ENCODE measurements at regions not wholly inside any gene's neighbourhood (a gene's known extent, or its start where the extent isn't known, plus 50 kb on each side); places are given as distances from the start of the nearest gene placed in this dataset.
"Not testable (repeated sequence)": the region's sequence is repeated elsewhere in the genome, so short reads cannot be mapped to it uniquely, and the experiment has no call there.

DNA sequence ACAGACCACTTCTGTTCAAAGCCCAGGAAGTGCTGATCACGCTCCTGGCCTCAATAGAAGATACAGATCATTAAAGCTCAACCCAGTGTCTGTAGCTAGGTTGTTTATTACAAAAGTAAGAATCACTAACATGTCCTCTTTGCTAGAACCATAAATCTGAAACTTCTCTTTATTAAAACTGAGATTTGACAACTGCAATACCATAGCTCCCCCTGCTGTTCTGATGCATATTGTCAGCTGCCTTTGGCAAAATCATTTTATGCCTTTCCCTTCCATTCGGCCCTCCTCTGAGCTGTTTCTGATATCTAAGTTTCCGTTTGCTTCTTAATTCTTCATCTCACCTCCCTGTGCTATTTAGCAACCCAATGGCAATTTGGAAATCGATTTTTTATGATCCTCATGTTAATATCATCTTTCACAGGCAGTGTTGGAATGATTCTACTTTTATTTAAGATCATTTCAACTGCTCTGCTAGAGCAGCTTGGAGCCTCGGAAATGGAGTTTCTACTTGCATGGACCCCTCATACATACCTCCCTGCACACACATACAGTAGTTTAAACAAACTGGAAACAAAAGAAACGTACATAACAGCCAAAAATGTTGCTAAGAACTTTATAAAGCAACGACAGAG is 998.8 kb downstream of the MAT2B start:
- DNase-seq (ENCODE audit: low read depth in 2 of 2) = no peak

DNA sequence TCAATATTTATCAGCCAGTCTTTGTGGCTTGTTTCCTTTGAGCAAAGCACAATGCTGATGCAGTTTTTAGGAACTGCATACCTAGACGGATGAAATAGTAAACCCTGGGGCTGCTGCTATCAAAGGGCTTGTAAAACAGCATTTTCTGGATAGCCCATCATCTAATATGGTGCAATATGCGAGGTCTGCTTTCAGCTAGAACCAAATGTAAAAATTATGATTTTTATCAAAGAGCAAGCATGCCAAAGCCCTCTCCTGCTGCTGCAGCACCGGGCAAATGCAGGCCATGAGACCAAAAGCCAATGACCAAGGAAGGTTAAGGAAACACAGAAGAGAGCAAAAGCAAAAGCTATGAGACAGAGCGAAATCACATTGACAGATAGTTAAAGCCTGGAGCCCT is 1000.4 kb downstream of the MAT2B start:
- no peak for DNase-seq (ENCODE audit: low read depth in 2 of 2)

DNA sequence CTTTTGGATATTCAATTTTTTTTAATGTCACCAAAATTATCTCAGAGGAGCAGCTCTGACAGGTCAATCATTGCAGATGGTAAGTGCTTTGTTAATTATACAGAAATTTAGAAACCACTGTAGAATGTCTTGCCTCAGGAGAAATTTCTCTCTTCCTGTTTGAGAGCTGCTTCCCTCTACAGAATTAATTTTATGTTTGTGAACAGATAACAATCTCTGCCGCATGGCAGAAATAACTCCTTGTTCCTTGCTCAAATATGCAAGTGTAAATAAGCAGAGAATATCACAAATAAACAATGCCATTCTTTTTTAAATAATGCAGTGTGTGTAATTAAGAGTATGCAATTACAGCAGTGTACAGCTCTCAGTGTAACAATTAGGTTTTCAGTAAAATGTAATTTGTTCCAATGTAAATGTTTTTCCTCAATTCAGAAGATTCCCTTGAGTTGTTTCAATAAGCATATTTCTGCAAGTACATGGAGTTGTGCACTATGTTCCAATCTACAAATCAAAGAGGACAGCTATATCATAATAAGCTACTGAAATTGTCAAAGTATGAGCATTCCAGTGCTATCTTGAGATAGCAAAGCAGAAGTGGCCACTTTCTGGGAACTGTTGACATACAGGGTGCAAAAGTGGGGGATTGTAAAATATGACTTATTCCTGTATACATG is 1012.8 kb downstream of the MAT2B start:
- DNase-seq (ENCODE audit: low read depth in 2 of 2) = no peak

DNA sequence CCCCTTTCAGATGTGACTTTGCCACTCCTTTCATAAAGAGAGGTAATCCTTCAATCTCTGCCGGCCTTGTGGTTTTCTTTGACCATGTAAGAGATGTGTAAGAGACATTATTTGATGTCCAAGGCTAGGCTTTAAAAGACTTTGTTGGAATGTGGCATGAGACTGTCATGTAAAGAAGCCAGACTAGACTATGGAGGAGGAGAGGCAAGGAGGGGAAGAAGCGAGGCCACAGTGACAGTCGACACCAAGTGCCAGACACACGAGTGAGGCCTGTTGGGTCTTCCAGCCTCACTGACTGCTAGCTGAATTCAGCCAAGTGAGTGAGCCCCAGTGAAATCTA is 1013.3 kb downstream of the MAT2B start:
- DNase-seq (ENCODE audit: low read depth in 2 of 2) = no peak

DNA sequence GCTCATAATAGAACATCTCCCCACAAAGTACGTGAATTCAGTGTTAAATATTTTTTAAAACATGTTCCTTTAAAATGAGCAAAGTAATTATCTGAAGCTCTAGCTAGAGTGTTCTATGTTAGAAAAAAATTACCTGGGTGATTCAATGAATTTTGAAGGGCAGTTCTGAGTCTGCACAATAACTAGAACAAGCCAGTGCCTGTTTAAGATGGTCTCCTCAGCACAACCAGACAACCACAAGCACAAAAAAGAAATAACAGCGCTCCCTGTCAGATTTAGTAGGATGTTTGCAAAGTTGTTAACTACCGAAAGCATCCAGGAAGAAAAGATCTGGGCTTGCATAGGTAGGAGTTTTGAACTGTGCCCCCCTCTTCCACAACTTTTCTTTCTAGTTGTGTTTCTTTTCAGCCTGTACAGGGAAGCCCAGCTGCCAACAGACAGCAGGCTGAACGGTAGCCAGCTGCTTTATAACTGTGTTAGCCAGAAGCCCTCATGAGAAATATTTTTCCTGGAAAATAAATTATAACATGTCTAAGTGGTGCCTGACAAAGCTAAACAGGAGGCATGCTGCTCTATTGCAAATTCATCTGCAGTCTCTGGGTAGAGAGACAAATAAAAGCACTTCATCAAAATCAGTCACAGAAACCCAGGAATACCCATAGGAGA is 1026.9 kb downstream of the MAT2B start:
- DNase-seq (ENCODE audit: low read depth in 2 of 2) = no peak

DNA sequence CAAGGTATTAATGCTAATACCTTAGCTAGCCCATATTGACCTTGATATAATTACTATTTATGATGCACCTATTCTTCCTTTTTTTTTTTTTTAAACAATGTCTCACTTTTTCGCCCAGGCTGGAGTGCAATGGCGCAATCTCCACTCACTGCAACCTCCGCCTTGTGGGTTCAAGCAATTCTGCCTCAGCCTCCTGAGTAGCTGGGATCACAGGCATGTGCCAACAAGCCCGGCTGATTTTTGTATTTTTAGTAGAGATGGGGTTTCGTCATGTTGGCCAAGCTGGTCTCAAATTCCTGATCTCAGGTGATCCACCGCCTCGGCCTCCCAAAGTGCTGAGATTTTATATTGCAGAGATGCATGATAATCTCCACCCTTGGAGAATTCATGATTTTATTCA is 1028.0 kb downstream of the MAT2B start:
- not testable (repeated sequence) for DNase-seq (ENCODE audit: low read depth in 2 of 2)

DNA sequence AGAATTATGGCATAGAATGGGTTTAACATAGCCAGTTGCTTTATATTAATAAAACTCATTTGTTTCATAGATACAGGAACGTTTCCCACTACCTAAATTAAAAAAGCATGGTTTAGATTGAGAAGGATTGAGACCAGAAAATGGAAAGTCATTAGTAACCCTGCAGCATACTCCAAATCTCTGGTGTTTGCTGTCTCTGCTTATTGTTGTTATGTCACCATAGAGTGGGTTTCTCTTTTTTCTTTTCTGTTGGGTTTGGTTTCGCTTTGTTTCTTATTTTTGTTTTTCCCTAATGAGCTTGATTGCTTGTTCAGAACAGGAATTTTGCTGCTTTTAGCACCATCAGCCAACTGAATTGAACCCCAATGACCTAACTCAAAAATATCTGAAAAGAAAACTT is 1034.8 kb downstream of the MAT2B start:
- DNase-seq (ENCODE audit: low read depth in 2 of 2) = no peak

DNA sequence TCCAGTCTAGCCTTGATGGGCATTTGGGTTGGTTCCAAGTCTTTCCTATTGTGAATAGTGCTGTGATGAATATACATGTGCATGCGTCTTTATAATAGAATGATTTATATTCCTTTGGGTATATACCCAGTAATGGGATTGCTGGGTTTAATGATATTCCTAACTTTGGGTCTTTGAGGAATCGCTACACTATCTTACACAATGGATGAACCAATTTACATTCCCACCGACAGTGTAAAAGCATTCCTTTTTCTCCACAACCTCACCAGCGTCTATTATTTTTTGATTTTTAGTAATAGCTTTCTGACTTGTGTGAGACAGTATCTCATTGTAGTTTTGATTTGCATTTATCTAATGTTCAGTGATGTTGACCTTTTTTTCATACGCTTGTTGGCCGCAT is 1040.1 kb downstream of the MAT2B start:
- no peak for DNase-seq (ENCODE audit: low read depth in 2 of 2)

DNA sequence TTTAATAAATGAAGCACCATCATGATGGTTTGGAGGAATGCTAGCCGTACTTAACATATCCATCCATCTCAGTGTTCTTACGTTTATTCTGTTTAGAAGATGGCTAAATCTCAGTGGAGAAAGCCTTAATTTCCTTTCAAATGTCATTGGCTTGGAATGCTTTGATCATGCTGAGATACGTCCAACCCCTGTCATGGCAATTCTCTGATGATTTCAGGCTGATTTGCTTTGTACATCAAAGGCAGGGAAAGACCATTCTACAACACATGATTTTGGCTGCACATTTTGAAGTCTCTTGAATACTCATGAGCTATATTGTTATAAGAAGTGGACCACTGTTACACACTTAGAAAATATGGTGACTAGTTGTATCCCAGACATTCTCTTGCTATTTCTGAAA is 1048.4 kb downstream of the MAT2B start:
- no peak for DNase-seq (ENCODE audit: low read depth in 2 of 2)

DNA sequence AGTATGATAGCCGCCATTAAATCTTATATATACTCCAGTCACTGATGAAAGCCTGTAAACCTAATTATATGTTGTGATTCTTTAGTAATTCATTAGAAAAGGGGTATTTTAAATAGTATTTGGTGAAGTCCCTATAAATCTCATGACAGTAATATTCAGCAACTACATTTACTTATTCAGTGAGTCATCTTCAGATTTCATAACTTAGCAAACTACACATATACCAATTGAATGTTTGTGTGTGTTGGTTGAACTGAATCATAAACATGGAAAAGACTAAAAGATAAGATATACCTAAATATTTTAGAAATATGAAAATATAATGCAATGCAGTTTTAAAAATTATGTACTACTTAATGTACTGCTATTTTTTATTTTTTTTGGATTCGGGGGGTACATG is 1050.4 kb downstream of the MAT2B start:
- DNase-seq (ENCODE audit: low read depth in 2 of 2) = no peak

DNA sequence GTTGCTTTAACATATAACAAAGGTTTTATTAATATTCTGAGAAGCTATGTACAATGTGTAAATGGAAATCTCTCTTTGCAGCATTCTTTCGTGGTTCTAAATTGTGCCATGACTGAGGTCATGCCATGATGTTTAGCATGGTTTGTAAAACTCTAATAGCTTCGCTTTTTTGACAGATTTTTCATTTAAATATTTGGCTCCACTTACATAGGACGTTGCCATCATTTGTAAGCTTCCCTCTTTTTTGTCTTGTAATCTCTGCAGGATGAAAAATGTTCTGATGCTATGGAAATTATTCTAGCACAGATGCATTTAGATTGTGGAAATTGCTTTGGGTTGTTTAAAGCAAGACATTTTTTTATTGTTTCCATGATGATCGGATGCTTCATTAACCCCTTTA is 1054.8 kb downstream of the MAT2B start:
- DNase-seq (ENCODE audit: low read depth in 2 of 2) = no peak

DNA sequence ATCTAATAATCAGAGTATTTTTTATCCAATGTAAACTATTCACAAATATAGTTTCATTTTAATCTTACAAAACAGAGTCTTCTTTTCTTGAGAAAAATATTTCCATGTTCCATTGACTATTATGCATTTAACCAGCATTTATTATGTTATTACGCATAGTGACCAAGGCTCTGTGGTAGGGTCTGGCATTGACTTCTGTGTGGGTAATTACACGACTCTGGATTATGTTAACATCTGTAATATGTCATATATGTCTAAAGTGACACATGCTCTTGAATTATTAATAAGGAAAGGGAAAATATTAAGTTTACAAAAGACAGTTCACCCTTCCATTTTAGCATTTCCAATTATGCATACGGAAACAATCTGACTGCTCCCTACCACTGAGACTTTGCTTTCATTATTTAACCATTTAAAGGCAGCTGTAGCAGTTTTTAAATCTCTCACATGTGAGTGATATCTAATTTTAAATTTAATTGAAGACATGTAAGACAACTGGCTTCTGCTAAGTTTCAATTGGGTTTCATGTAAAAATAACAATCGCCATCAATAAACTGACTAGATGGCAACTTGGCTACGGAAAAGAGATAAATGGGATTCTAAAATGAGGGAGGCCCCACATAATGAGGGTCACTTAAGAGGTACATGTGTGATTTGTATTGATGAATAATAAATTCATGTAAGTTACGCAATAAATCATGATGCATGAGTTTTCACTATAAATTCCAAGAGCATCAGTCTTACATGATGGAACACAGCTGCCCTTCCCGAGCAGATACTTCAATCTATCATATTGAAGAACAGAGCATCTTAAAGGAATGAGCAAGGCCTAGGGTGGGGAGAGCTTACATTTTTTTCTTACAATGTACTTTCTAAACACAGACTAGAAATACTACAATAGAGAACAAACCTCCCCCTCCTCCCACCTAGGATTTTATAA is 1056.8 kb downstream of the MAT2B start:
- DNase-seq (ENCODE audit: low read depth in 2 of 2) = no peak

DNA sequence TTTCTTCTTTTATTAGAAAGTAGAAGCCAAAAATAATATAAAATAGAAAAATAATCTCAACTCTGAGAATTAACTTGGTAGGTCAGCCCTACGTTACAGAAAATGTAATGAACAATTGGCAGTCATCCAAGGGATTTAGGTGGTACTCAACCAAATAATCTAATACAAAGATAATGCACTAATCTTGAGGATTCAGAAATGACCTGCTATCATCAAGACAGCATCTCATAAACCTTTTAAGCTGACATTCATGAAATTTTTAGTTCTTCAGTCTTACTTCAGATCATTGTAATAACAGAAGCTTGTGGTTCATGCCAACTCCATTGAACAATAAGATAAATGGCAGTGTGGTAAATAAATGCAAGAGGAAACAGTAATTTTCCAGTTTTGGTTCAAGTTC is 1058.0 kb downstream of the MAT2B start:
- no peak for DNase-seq (ENCODE audit: low read depth in 2 of 2)

DNA sequence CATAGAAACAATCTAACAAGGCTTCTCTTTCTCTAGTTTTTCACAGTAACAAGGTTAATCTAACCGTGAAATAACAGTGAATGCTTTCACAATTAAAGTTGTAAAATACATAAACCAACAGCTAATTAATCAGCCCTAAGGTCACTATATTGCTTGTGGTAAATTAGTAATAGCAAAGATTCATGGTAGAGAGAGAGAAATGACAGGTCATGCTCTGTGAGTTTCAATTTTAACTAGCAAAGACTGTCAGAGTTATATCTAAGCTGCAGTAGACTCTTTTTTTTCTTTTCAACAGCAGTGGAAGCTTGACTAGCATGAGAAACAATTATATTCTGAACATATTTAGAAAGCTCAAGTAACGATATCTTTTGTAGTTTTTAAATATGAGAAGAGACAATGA is 1068.0 kb downstream of the MAT2B start:
- no peak for DNase-seq (ENCODE audit: low read depth in 2 of 2)

DNA sequence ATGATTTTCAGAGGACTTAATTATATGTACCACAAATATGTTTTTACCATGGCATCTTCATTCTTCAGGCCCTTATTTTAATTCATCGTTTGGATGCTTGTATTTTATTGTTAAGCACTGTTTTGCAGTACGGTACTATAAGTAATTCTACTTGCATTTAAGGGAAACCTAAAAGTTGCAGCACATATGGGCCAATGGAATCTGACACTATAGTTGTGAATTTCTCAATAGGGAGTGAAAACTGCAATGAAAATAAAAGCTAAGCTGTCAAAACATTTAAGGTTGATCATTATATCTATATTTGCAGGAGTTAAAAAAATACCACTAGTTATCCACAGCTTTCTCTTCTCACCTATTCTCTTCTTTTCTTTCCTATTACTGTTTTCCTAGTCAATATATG is 1071.8 kb downstream of the MAT2B start:
- no peak for DNase-seq (ENCODE audit: low read depth in 2 of 2)

DNA sequence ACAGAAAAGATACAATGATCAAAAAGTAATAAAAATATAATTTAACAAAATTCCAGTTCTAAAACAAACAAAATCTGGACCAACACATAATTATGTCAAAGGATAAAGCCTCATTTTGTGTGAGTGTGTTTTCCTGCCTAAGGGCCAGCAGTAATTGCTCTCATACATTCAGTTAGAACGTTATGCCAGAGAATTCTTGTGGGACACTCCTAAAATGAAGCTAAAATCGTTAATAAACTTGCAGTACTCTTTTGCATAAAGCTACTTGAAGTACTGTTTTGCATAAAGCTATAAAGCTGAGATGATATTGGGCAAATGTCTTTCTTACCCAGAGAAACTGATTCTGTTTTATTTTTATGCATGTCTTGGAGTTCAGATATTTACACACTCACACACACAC is 1072.3 kb downstream of the MAT2B start:
- DNase-seq (ENCODE audit: low read depth in 2 of 2) = no peak

DNA sequence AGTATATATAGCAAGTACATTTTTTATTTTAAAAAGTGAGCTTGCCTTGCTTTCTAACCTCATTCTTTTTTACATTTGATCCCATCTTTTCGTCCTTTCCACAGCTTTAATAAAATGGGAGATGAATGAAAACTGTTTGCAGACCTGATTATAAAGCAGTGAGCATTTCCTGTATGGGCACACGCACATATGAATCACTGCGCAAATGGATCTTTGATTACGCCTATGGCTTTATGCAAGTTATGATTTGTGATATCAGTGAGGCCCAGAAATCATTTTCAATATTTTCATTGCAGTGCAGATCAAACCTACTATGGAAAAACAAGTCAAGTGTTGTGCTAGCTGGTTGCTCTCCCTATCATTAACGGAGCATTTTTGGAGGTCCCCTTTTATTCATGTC is 1073.0 kb downstream of the MAT2B start:
- no peak for DNase-seq (ENCODE audit: low read depth in 2 of 2)

DNA sequence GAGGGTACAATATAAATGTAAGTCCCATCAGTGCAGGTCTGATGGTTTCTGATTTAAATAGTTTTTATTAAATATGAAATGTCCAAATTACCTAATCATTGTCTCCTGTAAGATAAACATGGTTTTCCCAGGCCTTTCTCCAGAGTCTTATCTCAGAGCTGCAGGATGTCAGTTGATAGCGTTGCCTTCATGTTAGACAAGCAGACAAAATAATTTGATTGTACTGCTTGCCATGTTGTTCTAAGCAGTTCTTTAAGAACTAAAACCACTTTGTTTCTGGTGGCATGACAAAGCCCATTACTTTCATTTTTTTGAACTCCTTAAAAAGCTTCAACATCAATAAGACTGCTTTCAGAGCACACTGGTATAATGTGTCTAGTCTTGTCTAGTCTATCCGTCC is 1073.5 kb downstream of the MAT2B start:
- DNase-seq (ENCODE audit: low read depth in 2 of 2) = no peak

DNA sequence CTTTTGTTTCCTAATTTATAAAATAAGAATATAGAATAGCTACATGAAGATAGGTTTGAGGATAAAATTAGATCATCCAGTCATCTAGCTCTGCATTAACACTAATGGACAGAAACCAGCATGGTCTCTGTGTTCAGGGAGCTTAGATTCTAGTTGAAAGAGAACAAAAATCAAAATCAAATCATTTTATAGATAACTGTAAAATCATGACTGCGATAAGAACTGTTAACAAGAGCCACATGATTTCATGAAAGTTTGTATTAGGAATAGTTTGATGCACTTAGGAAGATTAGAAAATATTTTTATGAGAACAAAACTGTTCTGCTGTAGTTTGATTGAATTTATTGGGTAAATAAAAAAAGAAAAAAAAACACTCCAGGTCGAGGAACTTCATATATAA is 1074.7 kb downstream of the MAT2B start:
- DNase-seq (ENCODE audit: low read depth in 2 of 2) = no peak

DNA sequence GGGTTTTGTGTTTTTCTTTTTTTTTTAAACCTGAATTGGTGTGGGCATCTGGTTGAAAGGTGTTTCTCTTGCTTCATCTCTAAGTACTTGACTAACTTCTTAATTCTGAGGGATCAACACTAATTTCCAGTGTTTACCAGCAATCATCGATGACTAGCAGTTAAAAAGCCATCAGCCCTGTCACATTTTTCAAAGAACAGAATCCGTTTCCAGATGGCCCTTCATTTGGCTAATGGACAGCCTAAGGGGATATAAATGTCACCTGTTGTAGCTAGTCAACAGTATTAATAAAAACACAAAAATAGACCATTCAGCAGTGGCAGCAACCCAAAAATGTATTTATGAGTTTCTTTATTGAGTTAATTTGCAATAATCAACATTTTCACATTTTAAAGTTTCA is 1076.5 kb downstream of the MAT2B start:
- no peak for DNase-seq (ENCODE audit: low read depth in 2 of 2)

DNA sequence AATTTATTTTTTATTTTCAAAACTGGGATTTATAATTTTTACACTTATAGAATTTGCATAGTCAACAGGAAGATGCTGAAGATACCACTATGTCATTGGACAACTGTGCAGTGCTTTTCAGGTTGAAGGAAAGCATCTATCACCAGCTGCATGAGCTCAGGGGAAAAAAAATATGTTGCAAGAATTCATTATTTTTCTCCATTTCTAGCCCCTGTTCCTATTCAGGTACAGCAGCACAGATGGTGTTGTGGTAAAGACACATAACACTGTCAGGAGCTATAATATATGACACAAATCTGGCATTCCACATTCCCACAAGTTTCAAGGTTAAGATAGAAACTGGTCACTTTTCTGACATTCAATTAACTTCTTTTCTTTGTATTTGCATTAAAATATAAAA is 1088.6 kb downstream of the MAT2B start:
- DNase-seq (ENCODE audit: low read depth in 2 of 2) = no peak

DNA sequence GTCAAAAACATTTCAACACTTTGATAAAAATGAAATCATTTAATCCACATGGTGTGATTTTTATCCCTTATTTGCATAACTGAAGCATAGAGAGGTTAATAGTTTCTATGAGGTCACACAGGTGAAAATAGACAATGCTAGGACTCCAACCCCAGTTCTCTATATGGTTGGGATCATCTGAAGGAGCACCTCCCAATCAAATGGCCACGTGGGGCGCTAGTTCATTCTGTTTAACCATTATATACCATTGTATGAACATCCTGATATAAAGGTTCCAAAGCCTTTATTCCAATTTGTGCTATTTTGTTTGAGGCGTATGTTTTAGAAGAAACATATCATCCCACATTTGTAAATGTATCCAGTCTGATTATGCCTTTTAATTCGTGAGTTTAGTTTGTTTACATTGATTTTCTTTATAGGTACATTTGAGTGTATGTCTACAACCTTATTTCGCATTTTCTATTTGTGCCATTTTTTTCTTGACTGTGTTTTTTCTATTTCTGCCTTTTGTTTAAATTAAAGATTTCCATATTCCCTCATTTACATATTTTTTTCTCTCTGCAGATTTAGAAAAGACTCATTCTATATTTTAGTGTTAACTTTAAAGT is 1092.0 kb downstream of the MAT2B start:
- DNase-seq (ENCODE audit: low read depth in 2 of 2) = no peak

All from activated CD8-positive, alpha-beta memory T cell treated with anti-CD3 and anti-CD28 coated beads for 4 hours (primary cell).